Stimulated activated CD8-positive, alpha-beta memory T cell treated with anti-CD3 and anti-CD28 coated beads, Interleukin-2, amount 100 ng/mL, for 1 hour (primary cell): ENCODE measurements at regions not wholly inside any gene's neighbourhood (a gene's known extent, or its start where the extent isn't known, plus 50 kb on each side); places are given as distances from the start of the nearest gene placed in this dataset.

Source experiments
- DNase-seq, 2 donors: peaks; one replicate each; pipeline ENCODE4 v3.0.0-alpha.2; 2020; ENCODE audit warnings: low read depth in 2 of 2

- DNase-seq = no peak
Measured at GRCh38 chr2:2828774-2829368, 497.8 kb upstream of the MYT1L start.

GRCh38 chr2:2827761-2828221, 496.7 kb upstream of the MYT1L start:
- no peak for DNase-seq

- no peak for DNase-seq
Measured at GRCh38 chr2:2827046-2827636, 496.1 kb upstream of the MYT1L start.

- DNase-seq = no peak
Measured at GRCh38 chr2:2826621-2827020, 495.5 kb upstream of the MYT1L start.

- DNase-seq = no peak
Measured at GRCh38 chr2:2826209-2826551, 495.1 kb upstream of the MYT1L start.

GRCh38 chr2:2825516-2826208, 494.6 kb upstream of the MYT1L start:
- no peak for DNase-seq

GRCh38 chr2:2825062-2825461, 494.0 kb upstream of the MYT1L start:
- no peak for DNase-seq

- DNase-seq = no peak
Measured at GRCh38 chr2:2824588-2824987, 493.5 kb upstream of the MYT1L start.

GRCh38 chr2:2823061-2823753, 492.1 kb upstream of the MYT1L start:
- DNase-seq = no peak

GRCh38 chr2:2822143-2822542, 491.1 kb upstream of the MYT1L start:
- no peak for DNase-seq

- DNase-seq = no peak
Measured at GRCh38 chr2:2812648-2813047, 481.6 kb upstream of the MYT1L start.

GRCh38 chr2:2812117-2812516, 481.0 kb upstream of the MYT1L start:
- DNase-seq = no peak

GRCh38 chr2:2810504-2810903, 479.4 kb upstream of the MYT1L start:
- no peak for DNase-seq

GRCh38 chr2:2809771-2810170, 478.7 kb upstream of the MYT1L start:
- no peak for DNase-seq

- DNase-seq = no peak
Measured at GRCh38 chr2:2808551-2809058, 477.5 kb upstream of the MYT1L start.

GRCh38 chr2:2806711-2807110, 475.6 kb upstream of the MYT1L start:
- no peak for DNase-seq

GRCh38 chr2:2805263-2805662, 474.2 kb upstream of the MYT1L start:
- no peak for DNase-seq

- DNase-seq = no peak
Measured at GRCh38 chr2:2804528-2804927, 473.5 kb upstream of the MYT1L start.

GRCh38 chr2:2801458-2801857, 470.4 kb upstream of the MYT1L start:
- no peak for DNase-seq

GRCh38 chr2:2800697-2801096, 469.6 kb upstream of the MYT1L start:
- DNase-seq = no peak

GRCh38 chr2:2800001-2800400, 468.9 kb upstream of the MYT1L start:
- DNase-seq = no peak

GRCh38 chr2:2799151-2799697, 468.1 kb upstream of the MYT1L start:
- no peak for DNase-seq
